T-helper 9 cell (primary cell): ENCODE measurements at regions not wholly inside any gene's neighbourhood (a gene's known extent, or its start where the extent isn't known, plus 50 kb on each side); places are given as distances from the start of the nearest gene placed in this dataset.

Experiments
- DNase-seq: peaks from one replicate; pipeline ENCODE4 v3.0.0-alpha.2; 2020

GRCh38 chr1:30345491-30346130 lies 377.8 kb downstream of the MATN1 start:
- DNase-seq, result no peak

DNA sequence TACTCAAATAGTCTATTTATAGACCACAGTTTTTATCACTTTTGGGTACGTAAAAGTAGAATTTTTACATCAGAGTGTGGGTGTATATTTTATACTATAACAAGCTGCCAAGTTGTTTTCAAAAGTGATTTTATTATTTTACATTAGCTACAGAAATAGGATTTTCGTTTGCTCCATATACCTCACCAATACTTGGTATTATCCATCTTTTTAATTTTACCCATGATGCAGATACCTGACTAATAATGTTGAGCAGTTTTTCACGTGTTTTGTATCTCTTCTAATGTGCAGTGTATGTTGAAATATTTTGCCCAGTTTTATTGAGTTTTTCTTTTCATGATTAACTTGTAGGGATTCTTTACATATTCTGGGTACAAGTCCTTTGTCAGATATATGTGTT lies 379.8 kb downstream of the MATN1 start:
- no peak for DNase-seq

GRCh38 chr1:30342535-30343141 lies 380.7 kb downstream of the MATN1 start:
- DNase-seq, result no peak

GRCh38 chr1:30340934-30341333 lies 382.5 kb downstream of the MATN1 start:
- no peak for DNase-seq

DNA sequence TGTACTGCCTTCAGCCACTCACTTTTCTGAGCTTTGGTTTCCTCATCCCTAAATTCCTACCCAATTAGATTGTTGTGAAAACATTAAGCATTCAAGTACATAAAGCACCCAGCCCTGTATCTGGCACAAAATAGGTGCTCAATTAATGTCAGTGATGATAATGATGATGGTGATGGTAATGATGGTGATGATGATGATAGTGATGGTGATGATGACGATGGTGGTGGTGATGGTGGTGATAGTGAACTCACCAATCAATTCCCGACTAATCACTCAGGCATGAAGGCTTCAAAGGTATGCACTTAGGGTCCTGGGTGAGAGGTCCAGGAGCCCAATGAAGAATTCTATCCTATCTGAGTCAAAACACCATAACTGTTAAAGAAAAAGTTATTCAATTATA lies 383.5 kb downstream of the MATN1 start:
- no peak for DNase-seq

DNA sequence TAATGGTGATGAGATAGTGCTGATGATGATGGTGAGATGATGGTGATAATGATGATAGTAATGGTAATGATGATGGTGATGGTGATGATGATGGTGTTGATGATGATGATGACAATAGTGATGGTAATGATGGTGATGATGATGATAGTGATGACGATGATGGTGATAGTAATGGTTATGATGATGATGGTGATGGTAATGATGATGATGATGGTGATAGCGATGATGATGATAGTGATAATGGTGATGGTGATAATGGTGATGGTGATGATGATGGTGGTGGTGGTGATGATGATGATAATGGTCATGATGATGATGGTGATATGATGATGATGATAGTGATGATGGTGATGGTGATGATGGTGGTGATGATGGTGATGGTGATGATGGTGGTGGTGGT lies 384.6 kb downstream of the MATN1 start:
- no peak for DNase-seq

GRCh38 chr1:30337324-30337620 lies 386.1 kb downstream of the MATN1 start:
- DNase-seq, result no peak

- no peak for DNase-seq
Observed at GRCh38 chr1:30336550-30337323, 386.6 kb downstream of the MATN1 start.

- DNase-seq, result no peak
Observed at GRCh38 chr1:30335997-30336390, 387.4 kb downstream of the MATN1 start.

DNA sequence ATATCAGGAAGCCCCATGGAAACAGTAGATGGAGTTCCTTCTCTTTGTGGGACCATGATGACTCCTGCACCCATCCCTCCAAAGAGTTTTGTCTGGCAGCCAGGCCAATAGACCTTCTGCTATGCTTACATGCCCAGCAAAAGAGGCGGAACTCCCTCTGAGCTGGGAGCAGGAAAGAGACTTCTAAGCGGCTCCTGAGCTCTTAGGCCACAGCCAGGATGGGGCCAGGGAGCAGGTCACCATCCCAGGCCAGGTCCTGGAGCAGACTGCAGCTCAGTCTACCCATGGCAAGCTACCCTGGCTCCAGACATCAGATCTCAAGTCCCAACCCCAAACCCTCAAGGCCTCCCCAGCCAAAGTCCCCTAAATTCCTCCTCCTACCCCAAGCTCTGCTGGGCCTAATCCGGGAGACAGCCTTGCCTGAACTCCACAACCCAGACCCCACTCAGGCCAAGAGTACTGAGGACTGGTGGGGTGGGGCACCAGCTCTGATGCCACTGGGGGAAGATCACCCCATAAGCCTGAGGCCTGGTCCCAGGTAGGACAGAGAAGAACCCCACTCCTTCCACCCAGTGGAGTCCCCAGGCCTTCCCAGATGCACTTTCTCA lies 387.9 kb downstream of the MATN1 start:
- DNase-seq, result no peak

- DNase-seq, result no peak
Observed at GRCh38 chr1:30334767-30335166, 388.6 kb downstream of the MATN1 start.

GRCh38 chr1:30332116-30333094 lies 391.0 kb downstream of the MATN1 start:
- no peak for DNase-seq

GRCh38 chr1:30331415-30332065 lies 391.8 kb downstream of the MATN1 start:
- no peak for DNase-seq

GRCh38 chr1:30330644-30331043 lies 392.7 kb downstream of the MATN1 start:
- DNase-seq, result no peak

GRCh38 chr1:30329802-30330557 lies 393.4 kb downstream of the MATN1 start:
- DNase-seq, result no peak

DNA sequence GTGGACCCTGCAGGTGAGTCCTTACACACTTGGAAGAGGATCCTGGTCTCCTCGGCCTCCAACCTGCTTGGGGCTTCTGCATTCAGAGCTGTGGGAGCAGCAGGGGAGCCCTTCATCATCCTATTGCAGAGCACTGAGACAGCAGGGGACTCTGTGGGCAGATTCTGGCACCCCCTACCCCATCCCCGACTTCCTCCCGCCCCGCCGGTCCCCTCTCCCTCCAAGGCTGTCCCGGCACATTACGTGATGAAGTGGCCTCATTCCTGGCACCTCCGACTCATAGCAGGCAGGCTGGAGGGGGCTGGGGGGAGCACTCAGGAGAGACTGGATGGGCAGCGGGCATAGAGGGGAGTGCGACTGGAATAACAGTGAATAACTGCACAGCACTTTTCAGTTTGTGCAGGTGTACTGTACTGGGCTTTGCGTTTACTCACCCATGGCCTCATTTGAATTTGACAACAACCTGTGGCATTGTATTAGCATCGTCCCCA lies 394.1 kb downstream of the MATN1 start:
- DNase-seq, result no peak

DNA sequence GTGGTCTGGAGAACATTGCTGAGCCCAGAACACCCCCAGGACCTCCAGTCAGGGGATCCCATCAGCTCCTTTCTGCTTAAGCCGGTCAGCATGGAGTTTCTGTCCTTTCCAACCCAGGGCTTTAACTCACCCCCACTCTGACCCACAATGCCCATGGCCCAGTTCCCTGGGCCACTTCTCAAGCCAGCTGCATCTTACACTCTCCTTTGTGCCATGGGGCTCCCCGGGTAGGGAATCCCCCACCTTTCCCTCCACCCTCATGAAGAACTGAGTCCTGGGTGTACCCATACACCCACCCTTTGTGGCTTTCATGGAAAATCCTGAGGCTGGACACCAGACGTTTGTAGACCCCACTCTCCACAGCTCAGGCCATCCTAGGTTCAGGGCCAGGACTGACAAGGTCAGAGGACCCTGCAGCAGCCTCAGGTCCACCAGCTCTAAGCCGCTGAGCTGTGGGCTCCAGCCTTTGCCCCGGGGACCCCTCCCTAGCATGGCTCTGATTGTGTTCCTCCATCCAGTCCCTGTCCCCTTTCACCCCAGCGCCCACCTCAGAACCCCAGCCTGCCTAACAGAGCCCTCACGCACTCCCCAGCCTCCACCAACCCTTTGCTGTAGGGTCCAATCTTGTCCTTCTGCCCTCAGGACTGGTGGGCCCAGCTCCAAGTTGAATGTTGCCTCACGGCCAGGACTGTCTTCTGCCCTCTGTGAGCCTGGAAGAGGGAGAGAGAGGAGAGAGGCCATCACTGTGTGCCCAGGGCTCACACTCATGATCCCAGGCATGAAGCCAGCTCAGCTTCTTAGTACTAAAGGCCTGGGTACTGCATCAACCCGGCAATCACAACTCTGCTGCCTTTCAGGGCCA lies 394.8 kb downstream of the MATN1 start:
- DNase-seq, result no peak

DNA sequence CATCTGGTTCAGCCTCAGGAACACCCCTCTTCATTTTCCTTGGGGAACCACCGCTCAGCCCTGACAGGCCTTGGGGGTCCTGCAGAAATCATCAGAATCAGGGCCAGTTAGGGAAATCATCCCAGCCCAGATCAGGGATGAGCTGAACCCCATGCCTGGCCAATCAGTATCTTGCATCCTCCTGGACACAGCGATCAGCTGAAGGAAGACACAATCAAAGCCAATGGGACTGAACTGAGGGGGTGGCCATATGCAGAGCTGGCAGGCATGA lies 395.4 kb downstream of the MATN1 start:
- DNase-seq, result no peak

DNA sequence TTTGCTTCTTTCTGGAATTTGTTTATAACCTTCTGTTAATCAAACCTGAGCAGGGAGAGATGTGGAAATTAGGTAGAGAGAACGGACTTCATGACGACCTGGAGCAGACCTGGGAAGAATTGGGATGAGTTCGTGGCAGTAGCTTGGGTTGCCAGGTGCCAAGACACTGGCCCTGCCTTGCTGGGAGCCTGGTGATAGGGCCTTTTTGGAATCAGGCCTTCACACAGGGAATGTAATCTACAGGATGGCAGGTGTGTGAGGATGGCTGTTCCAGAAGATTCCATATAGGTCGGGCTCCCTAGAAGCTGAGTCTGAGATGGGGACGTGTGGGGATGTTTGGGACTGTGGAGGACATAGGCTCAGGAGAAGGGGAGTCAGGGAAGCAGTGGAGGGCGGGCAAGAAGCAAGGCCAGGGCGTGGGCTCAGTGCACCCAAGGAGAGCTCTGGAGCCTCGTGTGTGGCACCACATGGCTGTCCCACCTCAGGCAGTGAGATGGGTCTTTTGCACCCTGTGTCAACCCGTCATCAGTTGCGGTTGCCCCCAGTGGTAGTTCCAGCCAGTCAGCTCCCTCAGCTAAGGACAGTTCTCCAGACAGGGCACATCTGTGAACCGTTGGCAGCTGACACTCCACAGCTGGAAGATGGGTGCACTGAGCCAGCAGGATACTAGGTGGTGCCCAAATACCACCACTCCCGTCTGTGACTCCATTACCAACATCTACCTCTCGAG lies 395.9 kb downstream of the MATN1 start:
- no peak for DNase-seq

DNA sequence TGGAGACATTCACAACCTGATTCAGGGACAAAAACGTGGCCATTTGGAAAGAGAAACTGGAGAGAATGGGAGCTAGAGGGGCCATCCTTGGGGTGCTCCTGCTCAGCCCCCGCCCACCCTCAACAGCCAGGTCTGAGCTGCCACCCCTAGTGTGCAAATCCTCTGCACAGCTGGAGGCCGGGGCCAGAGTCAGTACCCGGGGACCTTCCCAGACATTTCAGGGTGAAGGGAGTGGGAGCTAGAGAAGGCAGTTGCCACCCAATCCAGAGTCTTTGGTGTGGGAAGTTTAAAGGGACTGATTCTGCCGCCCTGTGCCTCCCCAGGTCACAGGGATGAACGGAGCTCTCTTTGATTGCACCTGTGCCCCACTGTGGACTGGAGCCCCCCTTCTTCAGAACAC lies 397.4 kb downstream of the MATN1 start:
- no peak for DNase-seq
